GM21528 (cell line): ENCODE measurements at regions not wholly inside any gene's neighbourhood (a gene's known extent, or its start where the extent isn't known, plus 50 kb on each side); places are given as distances from the start of the nearest gene placed in this dataset.

Experiments used
- ATAC-seq: cut with Tn5 transposase; IDR thresholded peaks from one replicate; pipeline ENCODE4 v1.9.1; 2021; ENCODE audit warnings: mild to moderate bottlenecking, moderate library complexity; ENCODE audit not compliant: unreplicated experiment, low FRiP score

DNA sequence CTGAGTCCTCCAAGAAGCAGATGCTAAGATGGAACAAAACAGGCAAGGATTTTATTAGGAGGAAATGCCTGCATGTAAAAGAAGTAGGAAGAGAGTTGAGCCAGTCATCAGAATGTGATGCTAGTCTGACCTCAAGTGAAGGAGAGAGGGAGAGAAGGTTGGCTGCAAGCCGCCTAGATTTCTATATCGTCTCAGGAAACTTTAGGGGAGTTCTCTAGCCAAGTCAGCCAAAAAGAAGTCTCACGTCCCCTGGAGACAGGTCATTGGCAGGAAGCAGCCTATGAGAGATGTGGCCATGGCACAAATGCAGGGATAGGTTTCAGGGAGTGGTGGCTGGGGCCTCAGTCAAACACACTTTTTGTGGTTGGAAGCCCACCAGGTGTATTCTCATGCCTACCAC lies 378.0 kb downstream of the CD109 start:
- ATAC-seq = no peak

GRCh38 chr6:74073429-74073828 lies 377.4 kb downstream of the CD109 start:
- ATAC-seq = no peak

- ATAC-seq = no peak
These were observed 375.2 kb downstream of the CD109 start for GRCh38 chr6:74071214-74071613.

GRCh38 chr6:74070711-74071110 lies 374.7 kb downstream of the CD109 start:
- no peak for ATAC-seq

GRCh38 chr6:74070091-74070490 lies 374.1 kb downstream of the CD109 start:
- no peak for ATAC-seq

DNA sequence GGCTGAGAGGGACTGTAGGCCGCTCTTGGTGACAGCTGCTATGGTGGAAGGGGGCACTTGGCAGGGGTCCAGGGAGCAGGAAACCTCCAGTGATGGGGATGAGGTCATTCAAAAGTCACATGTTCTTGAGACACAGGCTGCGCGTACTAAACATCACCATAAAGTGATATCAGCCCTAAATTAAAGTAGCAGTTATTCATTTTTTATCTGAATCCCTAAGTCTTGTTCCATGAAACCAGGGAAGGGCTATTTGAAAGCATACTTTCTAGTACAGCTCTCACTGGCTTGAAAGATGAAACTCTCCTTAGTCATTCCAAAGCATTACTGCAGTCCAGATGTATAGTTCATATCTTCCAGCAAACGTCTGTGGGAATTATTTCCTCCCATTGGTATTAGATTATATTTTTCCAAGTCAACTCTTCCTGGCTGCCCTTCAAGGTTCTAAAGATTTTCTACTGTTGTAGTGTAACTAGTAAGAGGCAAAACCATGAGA lies 373.1 kb downstream of the CD109 start:
- no peak for ATAC-seq

- ATAC-seq = no peak
These were observed 370.3 kb downstream of the CD109 start for GRCh38 chr6:74066168-74066871.

GRCh38 chr6:74065705-74066104 lies 369.7 kb downstream of the CD109 start:
- ATAC-seq = no peak

GRCh38 chr6:74063391-74063790 lies 367.4 kb downstream of the CD109 start:
- ATAC-seq = no peak

DNA sequence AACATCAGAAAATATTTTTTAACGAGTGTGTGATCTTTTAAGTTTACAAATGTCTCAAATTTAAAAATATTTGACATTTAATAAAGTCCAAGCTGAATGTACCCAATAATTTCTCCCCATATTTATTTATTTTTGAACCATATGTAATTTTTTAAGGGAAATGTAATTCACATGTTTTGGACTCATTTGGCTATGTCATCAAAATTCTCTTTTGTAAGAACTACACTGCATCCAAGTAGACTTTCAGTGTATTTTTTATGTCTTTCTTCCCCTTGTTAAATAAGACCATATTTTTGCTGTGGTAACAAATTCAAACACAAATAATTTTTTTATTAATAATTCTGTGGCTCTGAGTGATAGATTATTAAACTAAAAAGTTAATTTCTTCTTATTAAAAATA lies 365.2 kb downstream of the CD109 start:
- ATAC-seq = no peak

- no peak for ATAC-seq
These were observed 364.4 kb downstream of the CD109 start for GRCh38 chr6:74060354-74060753.

DNA sequence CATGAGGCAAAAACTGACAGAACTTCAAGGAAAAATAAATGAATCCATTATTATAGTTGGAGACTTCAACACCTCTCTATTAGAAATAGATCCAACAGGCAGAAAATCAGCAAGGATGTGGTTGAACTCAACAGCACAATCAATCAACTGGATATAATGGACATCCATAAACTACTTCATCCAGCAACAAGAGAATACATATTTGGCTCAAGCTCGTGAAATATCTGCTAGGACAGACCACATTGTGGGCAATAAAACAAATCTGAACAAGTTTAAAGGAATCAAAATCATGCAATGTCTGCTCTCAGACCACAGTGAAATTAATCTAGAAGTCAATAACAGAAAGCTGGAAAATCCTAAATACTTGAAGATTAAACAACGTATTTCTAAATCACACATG lies 362.6 kb downstream of the CD109 start:
- no peak for ATAC-seq

DNA sequence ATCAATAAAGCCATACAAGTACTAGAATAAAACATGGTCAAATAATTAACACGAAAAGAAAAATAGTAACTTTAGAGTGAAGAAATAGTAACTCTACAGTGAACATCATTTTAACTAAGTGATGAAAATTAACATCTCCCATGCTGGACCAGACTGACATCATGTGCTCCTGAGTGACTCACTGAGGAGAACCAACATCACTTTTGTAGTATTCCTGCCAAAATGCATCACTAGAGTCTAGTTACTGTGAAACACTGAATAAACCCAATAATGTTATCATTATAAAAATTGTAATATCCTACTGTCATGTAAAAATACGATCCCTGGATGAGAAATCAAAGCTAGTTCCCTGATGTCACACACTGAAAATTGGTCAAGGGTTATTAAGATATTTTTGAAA lies 361.3 kb downstream of the CD109 start:
- no peak for ATAC-seq

- no peak for ATAC-seq
These were observed 358.2 kb downstream of the CD109 start for GRCh38 chr6:74054190-74054589.

- no peak for ATAC-seq
These were observed 354.9 kb downstream of the CD109 start for GRCh38 chr6:74050921-74051320.

GRCh38 chr6:74048387-74048786 lies 352.4 kb downstream of the CD109 start:
- no peak for ATAC-seq

- no peak for ATAC-seq
These were observed 348.6 kb downstream of the CD109 start for GRCh38 chr6:74044417-74045096.

GRCh38 chr6:74041420-74041819 lies 345.4 kb downstream of the CD109 start:
- ATAC-seq = no peak

- no peak for ATAC-seq
These were observed 322.8 kb downstream of the CD109 start for GRCh38 chr6:74018825-74019224.

DNA sequence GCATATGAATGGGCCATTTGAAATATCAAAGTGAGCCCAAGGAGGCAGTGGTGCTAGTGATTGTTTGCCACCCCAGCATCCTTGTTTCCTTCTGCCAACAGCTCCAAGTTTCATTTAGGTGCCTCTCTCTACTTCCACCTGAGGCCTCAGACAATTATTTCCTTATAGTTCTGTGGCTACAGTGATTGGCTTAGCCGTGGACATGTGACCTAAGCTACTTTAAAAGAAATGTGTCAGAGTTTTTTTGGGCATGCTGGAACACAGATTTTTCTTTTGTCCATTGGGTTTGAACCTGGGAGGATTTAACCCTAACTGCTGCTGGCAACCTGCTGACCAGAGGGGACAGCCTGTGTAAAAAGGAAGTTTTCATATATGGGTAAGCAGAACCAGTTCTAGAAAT lies 319.4 kb downstream of the CD109 start:
- ATAC-seq = no peak

- ATAC-seq = no peak
These were observed 304.9 kb downstream of the CD109 start for GRCh38 chr6:74000666-74001490.
